Peyer's patch (tissue), 4 donors: ENCODE measurements at regions not wholly inside any gene's neighbourhood (a gene's known extent, or its start where the extent isn't known, plus 50 kb on each side); places are given as distances from the start of the nearest gene placed in this dataset.

ENCODE experiments used
- CTCF ChIP-seq, 6 experiments: fragments of 450-650 bp in 4 of 6; fragments of 200-600 bp in 2 of 6; sonication (generic) in 1 of 6; IDR thresholded peaks; one replicate each; pipeline ENCODE4 v1.5.1; 2017 to 2019; ENCODE audit warnings: antibody characterized with exemption in 6 of 6, mild to moderate bottlenecking in 3 of 6, moderate library complexity in 1 of 6
- POLR2A ChIP-seq, 2 donors: fragments of 450-650 bp; IDR thresholded peaks; one replicate each; pipeline ENCODE4 v1.5.1; 2017; ENCODE audit warnings: antibody characterized with exemption in 2 of 2, mild to moderate bottlenecking in 2 of 2, moderate library complexity in 2 of 2

- TF ChIP-seq CTCF (IDR thresholded peaks at IDR 0.05): no peak
- TF ChIP-seq POLR2A (IDR thresholded peaks at IDR 0.05): no peak
Observed at GRCh38 chr6:50330347-50330746, 280.6 kb upstream of the DEFB112 start.
